Head of caudate nucleus (tissue), 42 donors: ENCODE measurements at regions not wholly inside any gene's neighbourhood (a gene's known extent, or its start where the extent isn't known, plus 50 kb on each side); places are given as distances from the start of the nearest gene placed in this dataset.
"Not testable (repeated sequence)": the region's sequence is repeated elsewhere in the genome, so short reads cannot be mapped to it uniquely, and the experiment has no call there.

Source experiments
- DNase-seq, 42 donors: peaks; one replicate each; pipeline versions ENCODE4 v3.0.0 to v3.0.0-alpha.2; 2020 to 2021; ENCODE audit warnings: mixed read lengths in 7 of 42
- intact Hi-C: fragments of 100-400 bp; cut with DNase I; formaldehyde crosslinking; loops from one replicate; pipeline ENCODE4 v1.15.0; 2022

DNA sequence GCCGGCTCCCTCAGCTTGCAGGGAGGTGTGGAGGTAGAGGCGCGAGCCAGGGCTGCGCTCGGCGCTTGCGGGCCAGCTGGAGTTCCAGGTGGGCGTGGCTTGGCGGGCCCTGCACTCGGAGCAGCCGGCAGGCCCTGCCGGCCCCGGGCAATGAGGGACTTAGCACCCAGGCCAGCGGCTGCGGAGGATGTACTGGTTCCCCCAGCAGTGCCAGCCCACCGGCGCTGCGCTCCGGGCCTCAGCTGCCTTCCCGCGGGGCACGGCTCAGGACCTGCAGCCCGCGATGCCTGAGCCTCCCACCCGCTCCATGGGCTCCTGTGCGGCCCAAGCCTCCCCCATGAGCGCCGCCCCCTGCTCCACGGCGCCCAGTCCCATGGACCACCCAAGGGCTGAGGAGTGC is 1293.6 kb upstream of the NXPH2 start:
- intact Hi-C loops, DNase-seq: not testable (repeated sequence)

DNA sequence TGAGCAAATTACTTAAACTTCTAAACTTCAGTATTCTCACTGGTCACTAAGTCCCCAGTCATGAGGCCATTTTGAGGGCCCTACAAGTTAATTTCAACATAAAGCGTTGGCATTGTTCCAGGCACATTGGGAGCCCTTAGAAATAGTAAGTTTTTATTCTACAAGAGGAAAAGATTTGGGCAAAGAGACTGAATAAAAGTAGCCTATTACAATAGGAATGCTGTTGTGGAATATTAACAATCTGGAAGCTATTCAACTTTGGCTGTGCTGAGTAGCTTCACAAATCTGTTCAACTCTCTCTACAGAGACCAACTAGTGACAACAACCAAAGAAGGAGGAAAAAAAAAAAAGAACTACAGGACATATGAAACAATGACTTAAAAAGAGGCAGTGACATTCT is 1287.5 kb upstream of the NXPH2 start:
- no peak for DNase-seq
- intact Hi-C loops, result no loop called here

DNA sequence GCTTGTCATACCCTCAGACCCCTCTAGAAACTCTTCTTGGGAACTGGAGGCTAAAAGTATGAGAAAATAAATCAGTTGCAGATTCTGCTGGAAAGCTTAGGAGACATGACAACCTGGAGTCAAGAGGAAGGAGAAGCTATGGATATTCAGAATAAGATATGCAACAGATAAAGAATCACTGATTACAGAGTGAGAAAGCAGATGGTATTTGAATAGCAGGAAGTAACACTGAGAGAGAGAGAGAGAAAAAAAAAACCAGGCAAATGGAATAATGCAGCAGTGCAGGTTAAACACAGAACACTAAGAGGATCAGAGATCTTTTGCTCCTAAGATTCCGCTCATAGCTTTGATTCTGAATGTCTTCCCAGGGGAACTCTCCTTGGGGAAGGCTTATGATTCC is 1284.1 kb upstream of the NXPH2 start:
- no peak for DNase-seq
- intact Hi-C loops, result no loop called here

DNA sequence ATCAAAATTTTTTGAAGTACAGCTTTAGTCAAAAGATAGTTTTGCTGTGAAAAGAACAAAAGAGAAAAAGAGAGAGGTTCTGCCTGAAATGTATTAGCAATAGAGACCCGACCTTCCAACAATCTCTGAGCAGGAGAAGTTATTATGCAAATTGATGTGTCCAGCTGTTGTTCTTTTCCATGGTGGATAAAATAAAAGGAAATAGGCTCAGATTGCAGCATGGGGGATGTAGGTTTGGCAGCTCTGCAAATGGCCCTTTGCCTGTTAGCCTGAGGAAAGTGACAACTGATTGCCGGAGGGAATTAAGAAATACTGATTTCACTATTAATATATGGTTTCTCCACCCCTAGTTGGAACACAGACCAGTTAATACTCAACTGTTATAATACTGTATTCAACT is 1283.2 kb upstream of the NXPH2 start:
- intact Hi-C loops, result no loop called here
- DNase-seq, result no peak

DNA sequence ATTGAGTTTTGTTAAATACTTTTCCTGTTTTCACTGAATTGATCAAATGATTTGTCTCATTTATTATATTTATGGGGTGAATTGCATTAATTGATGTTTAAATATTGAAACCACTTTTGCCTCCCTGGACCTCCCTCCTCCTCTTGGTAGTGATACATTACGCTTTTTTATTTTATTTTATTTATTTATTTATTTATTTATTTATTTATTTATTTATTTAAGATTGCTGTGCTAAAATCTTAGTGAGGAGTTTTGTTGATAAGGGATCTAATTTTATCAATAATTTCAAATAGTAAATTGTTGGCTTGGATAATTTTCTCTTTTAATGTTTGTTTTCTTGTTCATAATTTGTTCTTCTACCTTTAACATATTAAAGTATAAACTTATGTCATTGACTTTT is 1281.0 kb upstream of the NXPH2 start:
- DNase-seq, result no peak
- intact Hi-C loops, result no loop called here

DNA sequence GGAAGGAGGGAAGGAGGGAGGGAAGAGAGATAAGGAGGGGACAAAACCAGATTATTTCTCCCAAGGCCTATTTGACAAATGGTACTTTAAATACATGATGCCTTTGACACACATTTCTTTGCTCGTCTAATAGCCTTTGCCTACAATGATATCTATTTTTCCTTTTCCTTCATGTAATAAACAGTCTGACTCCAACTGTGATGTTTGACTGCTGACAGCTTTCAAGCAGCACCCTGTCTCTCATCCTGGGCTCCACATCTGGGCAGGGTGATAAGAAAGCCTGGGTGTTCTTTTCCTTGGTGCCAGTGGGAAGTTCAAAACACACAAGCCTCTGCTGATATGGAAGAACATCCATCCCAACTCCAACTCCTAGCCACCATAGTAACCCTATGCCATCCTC is 1277.7 kb upstream of the NXPH2 start:
- DNase-seq, result no peak
- intact Hi-C loops, result no loop called here

DNA sequence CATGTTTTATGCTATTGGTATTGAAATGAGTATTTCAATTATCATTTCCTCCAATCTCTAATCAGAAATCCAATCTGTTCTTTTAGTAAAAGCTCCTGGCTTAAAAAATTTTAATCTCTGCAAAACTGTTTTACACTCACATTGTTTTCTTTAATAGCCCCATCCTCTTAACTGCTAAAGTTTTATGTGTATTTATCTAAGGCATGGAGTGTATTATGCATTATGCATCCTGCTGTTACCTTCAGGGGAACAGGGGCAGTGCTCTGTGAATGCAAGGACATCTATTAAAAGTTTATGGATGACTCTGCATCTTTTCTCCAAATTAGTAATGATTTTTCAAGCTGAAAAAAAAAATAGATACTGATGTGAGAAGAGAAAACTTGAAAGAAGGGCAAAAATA is 1261.6 kb upstream of the NXPH2 start:
- DNase-seq, result no peak
- intact Hi-C loops, result no loop called here

DNA sequence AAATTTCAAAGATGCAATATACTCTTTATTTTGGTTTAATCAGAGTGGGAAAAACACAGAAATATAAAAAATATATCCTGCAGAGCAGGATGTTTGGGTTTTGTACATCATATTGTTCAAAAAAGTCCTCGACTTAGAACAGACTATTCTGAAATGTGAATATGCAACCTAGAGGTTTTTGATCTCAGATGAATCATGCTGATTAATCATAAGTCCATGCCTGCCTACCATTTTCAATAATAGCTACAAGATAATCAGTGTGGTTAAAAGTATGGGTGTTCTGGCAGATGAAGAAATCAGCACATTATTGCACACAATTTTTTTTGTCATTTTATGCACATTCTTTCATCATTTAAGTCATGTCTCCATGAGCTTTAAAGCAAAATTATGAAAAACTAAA is 1261.0 kb upstream of the NXPH2 start:
- DNase-seq, result no peak
- intact Hi-C loops, result no loop called here

DNA sequence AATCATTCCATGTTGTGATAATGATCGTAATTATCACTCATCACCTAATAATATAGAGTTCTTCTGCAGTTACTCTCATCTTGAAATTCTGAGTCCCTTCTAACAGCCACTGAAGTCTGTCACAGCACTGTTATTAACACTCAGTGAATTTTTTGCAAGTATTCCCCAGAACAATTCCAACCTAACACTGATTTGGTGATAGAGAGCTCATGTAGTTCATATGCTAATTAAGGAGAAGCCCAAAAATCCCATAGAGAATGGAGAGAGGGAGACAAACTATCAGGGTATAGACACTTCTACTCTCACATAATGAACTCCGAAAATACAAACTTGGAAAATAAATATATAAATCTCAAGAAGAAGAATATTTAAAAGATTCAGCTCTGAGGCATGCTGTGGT is 1253.4 kb upstream of the NXPH2 start:
- no peak for DNase-seq
- intact Hi-C loops, result no loop called here

DNA sequence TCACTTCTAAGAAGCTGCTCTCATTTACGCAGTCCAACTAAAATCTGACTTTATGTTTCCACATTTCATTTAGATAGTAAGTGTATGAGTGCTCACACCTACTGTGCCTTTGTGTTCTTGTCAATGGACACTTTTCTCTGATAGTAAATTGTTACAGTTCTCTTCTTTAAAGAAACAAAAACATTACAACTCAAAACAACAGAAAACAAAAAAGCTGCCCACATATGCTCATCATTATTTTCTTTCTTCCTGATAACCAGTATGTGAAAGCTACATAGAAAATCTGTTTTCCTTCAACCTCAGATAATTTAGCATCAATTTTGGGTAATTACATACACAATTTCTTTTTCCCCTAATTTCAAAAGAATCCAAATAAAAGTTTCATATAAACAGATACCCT is 1247.8 kb upstream of the NXPH2 start:
- intact Hi-C loops, result no loop called here
- no peak for DNase-seq

DNA sequence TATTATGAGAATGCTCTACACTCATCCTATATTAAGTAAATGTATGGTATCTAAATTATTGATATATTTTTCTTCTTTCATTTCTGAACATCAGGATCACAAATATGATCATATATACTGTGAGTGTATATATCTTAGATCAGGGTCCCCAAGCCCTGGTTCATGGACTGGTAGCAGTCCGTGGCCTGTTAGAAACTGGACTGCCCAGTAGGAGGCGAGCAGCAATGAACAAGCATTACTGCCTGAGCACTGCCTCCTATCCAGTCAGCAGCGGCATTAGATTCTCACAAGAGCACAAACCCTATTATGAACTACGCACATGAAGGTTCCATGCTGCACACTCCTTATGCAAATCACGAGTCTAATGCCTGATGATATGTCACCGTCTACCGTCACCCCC is 1247.1 kb upstream of the NXPH2 start:
- intact Hi-C loops, result no loop called here
- no peak for DNase-seq

DNA sequence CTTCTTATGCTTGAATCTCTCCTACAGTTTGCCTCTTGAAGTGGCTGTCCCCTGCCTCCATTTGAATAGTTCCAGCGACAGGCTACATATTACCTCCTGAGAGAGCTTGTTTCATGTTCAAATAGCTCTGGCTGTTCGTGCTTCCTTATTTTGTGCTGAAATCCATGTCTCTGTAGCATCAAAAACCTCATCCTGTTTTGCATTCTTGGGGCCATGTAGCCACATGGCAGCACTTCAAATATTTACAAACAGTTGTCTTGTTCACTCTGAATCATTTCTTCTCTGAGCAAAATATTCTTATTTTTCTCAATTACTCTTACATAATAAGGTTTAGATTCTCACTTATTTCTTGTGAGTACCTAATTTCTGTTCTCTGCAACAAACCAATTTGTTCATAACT is 1243.1 kb upstream of the NXPH2 start:
- DNase-seq, result no peak
- intact Hi-C loops, result no loop called here

DNA sequence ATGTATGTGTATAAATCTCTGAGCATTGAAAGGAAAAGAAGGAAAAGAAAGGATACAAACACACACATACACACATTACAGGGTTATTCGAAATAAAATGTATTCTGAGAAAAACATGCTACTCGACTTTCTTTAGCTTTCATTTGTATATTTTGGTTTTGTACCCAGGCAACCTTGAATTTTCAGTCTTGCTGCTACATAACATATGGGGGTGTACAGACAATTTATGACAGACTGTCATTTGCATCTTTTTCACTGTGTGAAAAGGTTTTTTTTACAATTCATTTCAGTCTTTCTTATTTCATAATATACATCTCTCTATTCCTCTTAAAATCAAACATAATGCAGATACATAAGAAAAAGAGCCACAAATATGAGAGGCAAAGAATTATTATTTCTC is 1238.4 kb upstream of the NXPH2 start:
- DNase-seq, result no peak
- intact Hi-C loops, result no loop called here

DNA sequence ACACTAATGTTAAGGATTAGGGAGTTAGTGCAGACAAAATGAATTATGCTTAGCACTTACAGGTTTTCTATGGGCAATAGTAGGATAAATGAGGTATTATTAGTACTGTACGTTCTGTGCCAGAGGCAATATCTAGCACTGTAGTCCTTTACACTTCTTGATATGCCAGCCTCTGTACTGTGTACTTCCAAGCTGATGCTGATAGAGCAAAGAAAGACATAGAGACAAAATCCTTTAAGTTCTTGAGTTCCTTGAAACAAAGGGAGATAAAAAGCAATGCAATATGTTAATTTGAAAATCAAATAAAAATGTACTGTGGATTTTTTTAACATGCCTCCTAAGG is 1234.0 kb upstream of the NXPH2 start:
- intact Hi-C loops, result no loop called here
- no peak for DNase-seq

DNA sequence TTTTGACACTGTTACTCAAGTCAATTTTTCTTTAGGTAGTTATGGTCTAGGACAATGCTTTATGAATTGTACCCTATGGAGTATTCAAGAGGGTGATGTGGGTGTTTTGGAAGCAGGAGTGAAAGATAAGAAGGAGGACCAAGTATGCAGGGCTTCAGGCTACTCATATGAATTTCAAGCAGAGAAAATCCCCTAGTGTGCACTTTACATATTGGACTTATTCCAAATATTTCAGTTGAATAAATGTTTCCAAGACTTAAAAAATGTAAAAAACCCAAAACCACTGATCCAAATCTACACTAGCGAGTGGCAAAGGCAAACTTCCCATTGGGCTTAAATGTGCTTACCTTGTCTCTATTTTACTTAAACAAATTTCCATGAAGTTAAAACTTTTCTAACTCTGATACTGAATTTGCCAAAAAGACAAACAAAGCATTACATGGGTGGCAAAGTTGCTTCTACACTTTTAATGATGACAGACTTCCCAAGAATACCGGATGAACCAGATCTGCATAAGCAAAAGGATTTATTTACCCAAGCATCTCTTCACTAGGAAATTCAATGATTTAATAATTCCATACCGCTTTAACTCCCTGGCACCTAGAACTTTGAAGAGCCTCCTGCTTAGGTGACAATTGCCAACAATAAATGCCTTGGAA is 1233.5 kb upstream of the NXPH2 start:
- no peak for DNase-seq

DNA sequence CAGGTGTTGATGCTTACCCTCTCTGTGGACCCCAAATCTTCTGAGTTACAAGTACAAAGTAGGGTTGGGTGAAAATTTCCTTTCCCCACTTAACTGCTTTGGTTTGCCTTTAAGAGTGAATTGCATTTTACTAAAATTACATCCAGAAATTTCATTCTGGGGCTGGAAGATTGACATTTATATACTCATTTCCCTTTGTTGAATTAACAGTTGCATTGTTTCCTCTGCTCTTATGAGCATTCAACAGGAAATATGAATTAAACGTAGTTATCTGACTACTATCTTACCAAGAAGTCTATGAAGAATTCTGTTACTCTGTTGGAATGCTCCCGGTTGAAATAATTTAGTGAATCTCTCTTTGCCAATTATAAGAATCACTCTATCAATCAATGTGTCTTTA is 1231.1 kb upstream of the NXPH2 start:
- intact Hi-C loops, result no loop called here

More for the DNA sequence above, 1233.5 kb upstream of the NXPH2 start:
- intact Hi-C loops, result no loop called here

DNA sequence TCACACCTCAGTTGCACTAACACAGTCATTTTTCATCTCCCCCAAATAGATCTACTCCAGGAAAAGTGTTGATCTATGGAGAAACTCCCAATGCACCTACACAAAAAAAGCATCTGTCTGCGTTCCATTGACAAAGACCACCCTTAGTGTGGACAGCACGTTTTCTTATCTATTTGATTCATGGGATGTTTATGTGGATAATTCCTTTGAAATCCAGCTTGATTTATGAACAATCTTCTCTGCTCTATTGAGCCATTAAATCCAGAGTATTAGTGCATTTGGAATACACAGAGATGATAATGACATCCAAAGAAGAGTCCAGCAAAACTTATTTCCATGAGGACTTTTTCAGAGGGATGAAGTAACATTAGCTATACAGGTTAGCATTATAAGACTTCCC is 1221.9 kb upstream of the NXPH2 start:
- intact Hi-C loops, result no loop called here
- no peak for DNase-seq

More for the DNA sequence above, 1231.1 kb upstream of the NXPH2 start:
- no peak for DNase-seq

DNA sequence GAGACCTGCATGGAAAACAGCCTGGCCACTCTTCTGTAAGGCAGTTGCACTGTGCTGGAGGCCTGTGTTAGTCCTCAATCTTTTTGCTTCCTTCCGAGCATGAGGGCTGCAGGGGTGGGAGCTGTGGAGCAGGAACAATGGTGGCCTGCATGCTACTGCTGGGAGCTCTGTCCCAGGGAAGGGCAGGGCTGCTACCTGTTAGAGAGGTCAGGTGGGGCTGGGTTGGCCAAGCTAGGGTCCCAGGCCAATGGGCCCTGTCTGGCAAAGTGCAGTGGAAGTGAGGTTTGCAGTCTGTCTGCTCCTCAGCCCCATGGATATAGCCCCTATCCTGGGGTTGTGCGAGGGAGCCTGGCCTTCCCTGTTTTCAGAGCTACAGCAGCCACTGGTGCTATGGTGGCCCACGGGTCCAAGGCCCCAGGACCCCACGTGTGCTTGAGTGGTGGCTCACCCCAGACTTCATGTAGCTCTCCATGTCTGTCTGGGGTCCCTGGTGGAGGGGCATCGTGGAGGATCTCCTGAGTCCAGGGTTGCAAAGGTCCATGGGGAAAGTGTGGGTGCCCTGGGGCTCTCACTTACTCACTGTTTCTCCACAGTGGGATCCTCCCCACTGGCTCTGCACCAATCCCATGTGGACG is 1212.6 kb upstream of the NXPH2 start:
- DNase-seq, result no peak
- intact Hi-C loops, result no loop called here

DNA sequence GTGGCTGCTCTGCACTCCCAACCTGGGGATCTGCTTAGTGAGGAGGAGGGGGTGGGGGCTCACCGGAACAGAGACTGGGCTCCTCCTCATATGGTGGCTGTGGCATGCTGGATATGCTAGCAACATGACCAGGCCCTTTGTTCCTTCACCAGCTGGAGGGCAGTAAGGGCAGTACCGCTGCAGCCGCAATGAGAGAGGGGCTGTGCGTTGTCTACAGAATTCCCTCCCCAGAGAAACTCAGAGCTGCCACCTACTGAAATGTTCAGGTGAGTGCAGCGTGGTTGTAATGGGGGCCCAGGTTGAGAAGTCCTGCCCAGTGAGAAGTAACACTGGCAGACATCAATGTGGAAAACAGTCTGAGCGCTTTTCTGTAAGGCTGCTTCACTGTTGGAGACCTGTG is 1211.9 kb upstream of the NXPH2 start:
- intact Hi-C loops, result no loop called here
- no peak for DNase-seq

DNA sequence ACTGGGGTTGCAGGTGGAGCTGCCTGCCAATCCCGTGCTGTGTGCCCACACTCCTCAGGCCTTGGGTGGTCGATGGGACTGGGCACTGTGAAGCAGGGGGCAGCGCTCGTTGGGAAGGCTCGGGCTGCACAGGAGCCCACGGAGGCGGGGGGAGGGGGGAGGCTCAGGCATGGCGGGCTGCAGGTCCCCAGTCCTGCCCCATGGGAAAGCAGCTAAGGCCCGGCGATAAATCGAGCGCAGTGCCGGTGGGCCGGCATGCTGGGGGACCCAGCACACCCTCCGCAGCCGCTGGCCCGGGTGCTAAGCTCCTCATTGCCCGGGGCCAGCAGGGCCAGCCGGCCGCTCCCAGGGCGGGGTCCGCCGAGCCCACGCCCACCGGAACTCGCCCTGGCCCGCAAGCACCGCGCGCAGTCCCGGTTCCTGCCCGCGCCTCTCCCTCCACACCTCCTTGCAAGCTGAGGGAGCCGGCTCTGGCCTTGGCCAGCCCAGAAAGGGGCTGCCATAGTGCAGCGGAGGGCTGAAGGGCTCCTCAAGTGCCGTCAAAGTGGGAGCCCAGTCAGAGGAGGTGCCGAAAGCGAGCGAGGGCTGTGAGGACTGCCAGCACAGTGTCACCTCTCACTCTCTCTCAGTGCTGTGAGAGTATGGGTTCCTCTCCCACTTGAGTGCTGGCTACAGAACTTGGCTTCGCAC is 1210.6 kb upstream of the NXPH2 start:
- intact Hi-C loops, result no loop called here
- DNase-seq, result no peak

DNA sequence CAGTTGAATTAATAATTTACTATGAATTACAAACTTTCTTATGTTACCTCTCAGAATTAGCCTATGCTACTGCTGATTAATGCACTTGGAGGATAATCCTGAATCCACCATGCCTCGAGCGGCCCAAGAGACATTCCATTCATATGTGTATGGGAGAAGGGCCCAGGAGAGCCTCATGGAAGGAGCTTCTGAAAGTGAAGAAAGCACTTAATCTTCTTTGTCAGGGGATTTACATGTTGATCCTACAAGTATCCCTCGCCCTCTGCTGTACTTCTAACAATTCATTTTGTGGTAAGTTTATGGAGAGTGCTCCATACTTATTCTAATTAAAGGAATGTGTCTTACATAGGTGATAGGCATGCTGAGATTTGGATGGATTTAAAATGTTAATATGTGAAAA is 1189.1 kb upstream of the NXPH2 start:
- intact Hi-C loops, result no loop called here
- no peak for DNase-seq
